IMR-90 (cell line): ENCODE measurements at regions not wholly inside any gene's neighbourhood (a gene's known extent, or its start where the extent isn't known, plus 50 kb on each side); places are given as distances from the start of the nearest gene placed in this dataset.

Source experiments
- ATAC-seq: fragments of 200-7000 bp; cut with Tn5 transposase; 2 replicates; pipeline ENCODE4 v1.9.1; 2020; ENCODE audit warnings: low read depth, mild to moderate bottlenecking, moderate library complexity
- BruUV-seq: library from RNA; stranded (reverse); fragments of 400-500 nt; replicated peaks from 2 replicates; lab custom pipeline; 2021; lab: Mats Ljungman, UMichigan
- CTCF ChIA-PET: fragments of 300-600 bp; formaldehyde crosslinking; extraction: SDS; loops from one replicate; lab custom pipeline; 2021; ENCODE audit warnings: antibody characterized with exemption; lab: Yijun Ruan, JAX
- POLR2A ChIA-PET: fragments of 300-600 bp; sonication (Branson Sonifier 250); formaldehyde crosslinking; loops from one replicate; lab custom pipeline; 2022; ENCODE audit warnings: antibody characterized with exemption; ENCODE audit not compliant: unreplicated experiment; lab: Charles Lee
- DNase-seq: peaks from one replicate; pipeline ENCODE4 v3.0.0; 2013
- H2AFZ ChIP-seq: replicated peaks from 2 replicates; pipeline ENCODE3; 2013; ENCODE audit warnings: low read length, mild to moderate bottlenecking; ENCODE audit not compliant: poor library complexity
- H2AK5ac ChIP-seq: 2 replicates; pipeline ENCODE4 v1.6.1; 2013; ENCODE audit warnings: low read depth, low read length, inconsistent platforms
- H2AK9ac ChIP-seq: replicated peaks from 2 replicates; pipeline ENCODE3; 2013; ENCODE audit warnings: mild to moderate bottlenecking, low read depth, low read length, moderate library complexity; ENCODE audit not compliant: poor library complexity
- H2BK120ac ChIP-seq: 2 replicates; pipeline ENCODE4 v1.6.1; 2013; ENCODE audit warnings: low read depth, low read length, inconsistent platforms
- H2BK15ac ChIP-seq: 3 replicates; pipeline ENCODE4 v1.6.1; 2013; ENCODE audit warnings: low read depth, low read length, inconsistent platforms
- H2BK20ac ChIP-seq: 2 replicates; pipeline ENCODE4 v1.6.1; 2013; ENCODE audit warnings: low read depth, mild to moderate bottlenecking, inconsistent platforms, low read length, moderate library complexity
- H2BK5ac ChIP-seq: 2 replicates; pipeline ENCODE4 v1.6.1; 2013; ENCODE audit warnings: mild to moderate bottlenecking, low read depth, low read length, inconsistent platforms; ENCODE audit not compliant: poor library complexity, severe bottlenecking
- H3K14ac ChIP-seq: replicated peaks from 2 replicates; pipeline ENCODE4 v1.6.1; 2013; ENCODE audit warnings: low read depth, low read length, inconsistent platforms
- H3K18ac ChIP-seq: 2 replicates; pipeline ENCODE4 v1.6.1; 2013; ENCODE audit warnings: low read depth, low read length, control low read depth
- H3K23ac ChIP-seq: 2 replicates; pipeline ENCODE4 v1.6.1; 2013; ENCODE audit warnings: low read depth, low read length, inconsistent platforms
- H3K27ac ChIP-seq: 2 replicates; pipeline ENCODE4 v1.5.1; 2013; ENCODE audit warnings: mild to moderate bottlenecking, control low read depth, low read length; ENCODE audit not compliant: insufficient read depth
- H3K27me3 ChIP-seq: 2 replicates; pipeline ENCODE4 v1.6.1; 2013; ENCODE audit warnings: low read length; ENCODE audit not compliant: control insufficient read depth, insufficient read depth
- H3K36me3 ChIP-seq: 2 replicates; pipeline ENCODE4 v1.6.1; 2013; ENCODE audit warnings: low read length, mixed read lengths; ENCODE audit not compliant: control insufficient read depth, insufficient read depth
- H3K4ac ChIP-seq: 2 replicates; pipeline ENCODE4 v1.6.1; 2013; ENCODE audit warnings: low read depth, low read length, inconsistent platforms
- H3K4me1 ChIP-seq: 2 replicates; pipeline ENCODE4 v1.6.1; 2013; ENCODE audit warnings: low read length, mixed read lengths; ENCODE audit not compliant: control insufficient read depth, insufficient read depth
- H3K4me2 ChIP-seq: 2 replicates; pipeline ENCODE4 v1.6.1; 2013; ENCODE audit warnings: low read depth, mild to moderate bottlenecking, control low read depth, low read length, moderate library complexity
- H3K4me3 ChIP-seq: 2 replicates; pipeline ENCODE4 v1.5.1; 2013; ENCODE audit warnings: low read depth, mild to moderate bottlenecking, control low read depth, low read length, moderate library complexity; ENCODE audit not compliant: insufficient read depth
- H3K56ac ChIP-seq: 2 replicates; pipeline ENCODE4 v1.6.1; 2013; ENCODE audit warnings: low read length, inconsistent platforms; ENCODE audit not compliant: insufficient read depth; ENCODE audit errors: extremely low read depth
- H3K79me1 ChIP-seq, 2 experiments: 2 replicates each; pipeline ENCODE4 v1.6.1; 2013; ENCODE audit warnings: low read length in 2 of 2, inconsistent platforms in 1 of 2, low read depth in 1 of 2
- H3K9ac ChIP-seq: 2 replicates; pipeline ENCODE4 v1.6.1; 2013; ENCODE audit warnings: low read depth, low read length, control low read depth
- H3K9me1 ChIP-seq: 2 replicates; pipeline ENCODE4 v1.6.1; 2013; ENCODE audit warnings: low read length, inconsistent platforms; ENCODE audit not compliant: insufficient read depth
- H3K9me3 ChIP-seq: 2 replicates; pipeline ENCODE4 v1.6.1; 2013; ENCODE audit warnings: low read length; ENCODE audit not compliant: control insufficient read depth, insufficient read depth
- H4K20me1 ChIP-seq: 2 replicates; pipeline ENCODE4 v1.6.1; 2013; ENCODE audit warnings: low read length, inconsistent platforms; ENCODE audit not compliant: insufficient read depth
- H4K5ac ChIP-seq: 2 replicates; pipeline ENCODE4 v1.6.1; 2013; ENCODE audit warnings: mild to moderate bottlenecking, low read depth, low read length, control low read depth
- H4K8ac ChIP-seq, 2 experiments: 2 replicates each; pipeline ENCODE4 v1.6.1; 2013; ENCODE audit warnings: low read depth in 2 of 2, low read length in 2 of 2, control low read depth in 1 of 2, inconsistent platforms in 1 of 2
- H4K91ac ChIP-seq: 2 replicates; pipeline ENCODE4 v1.6.1; 2013; ENCODE audit warnings: low read depth, low read length, inconsistent platforms; ENCODE audit not compliant: insufficient read depth
- CEBPB ChIP-seq: IDR thresholded peaks from 2 replicates; pipeline ENCODE4 v1.6.1; 2012; ENCODE audit warnings: low read depth, low read length, improper control_type of control experiment
- CTCF ChIP-seq: conservative IDR thresholded peaks from 2 replicates; pipeline ENCODE4 v1.5.1; 2012; ENCODE audit warnings: mild to moderate bottlenecking, low read depth, low read length, improper control_type of control experiment
- ELK1 ChIP-seq: fragments of 150-350 bp; IDR thresholded peaks from 2 replicates; pipeline ENCODE4 v1.6.1; 2016; ENCODE audit warnings: low read depth, mild to moderate bottlenecking, low read length, moderate library complexity, borderline replicate concordance
- MAFK ChIP-seq: IDR thresholded peaks from 2 replicates; pipeline ENCODE4 v1.6.1; 2012; ENCODE audit warnings: low read depth, low read length, improper control_type of control experiment
- MAZ ChIP-seq: IDR thresholded peaks from 2 replicates; pipeline ENCODE4 v1.6.1; 2012; ENCODE audit warnings: low read depth, mild to moderate bottlenecking, low read length, improper control_type of control experiment, moderate library complexity, borderline replicate concordance
- MXI1 ChIP-seq: IDR thresholded peaks from 2 replicates; pipeline ENCODE4 v1.6.1; 2012; ENCODE audit warnings: low read depth, mild to moderate bottlenecking, low read length, moderate library complexity, borderline replicate concordance
- NFE2L2 ChIP-seq: fragments of 150-350 bp; IDR thresholded peaks from 2 replicates; pipeline ENCODE4 v1.6.1; 2016; ENCODE audit warnings: low read depth, mild to moderate bottlenecking, low read length
- RCOR1 ChIP-seq: IDR thresholded peaks from 2 replicates; pipeline ENCODE4 v1.6.1; 2012; ENCODE audit warnings: mild to moderate bottlenecking, low read length, improper control_type of control experiment; ENCODE audit not compliant: insufficient replicate concordance
- SMC3 ChIP-seq: fragments of 150-350 bp; IDR thresholded peaks from 2 replicates; pipeline ENCODE4 v1.6.1; 2016; ENCODE audit warnings: low read depth, mild to moderate bottlenecking, antibody characterized with exemption, low read length, moderate library complexity
- USF2 ChIP-seq: fragments of 150-350 bp; IDR thresholded peaks from 2 replicates; pipeline ENCODE4 v1.6.1; 2017; ENCODE audit warnings: mild to moderate bottlenecking, antibody characterized with exemption, low read length, low read depth
- WGBS, 2 experiments: methylation state at CpG; one replicate each; pipeline versions ENCODE4 v1.1.5 to v1.1.7; 2013; ENCODE audit warnings: missing lambda C conversion rate in 2 of 2; ENCODE audit not compliant: insufficient read length in 1 of 2; ENCODE audit errors: extremely low coverage in 2 of 2; 5-methylcytosine and 5-hydroxymethylcytosine counted together
- dilution Hi-C: fragments of 300-500 bp; cut with HindIII; formaldehyde crosslinking; loops from one replicate; pipeline ENCODE4 v1.14.3; 2018; ENCODE audit warnings: low sequenced_read_pairs; ENCODE audit not compliant: unreplicated experiment
- in situ Hi-C: fragments of 300-500 bp; cut with MboI; formaldehyde crosslinking; loops from 3 replicates; pipeline ENCODE4 v1.14.3; 2019; ENCODE audit warnings: low sequenced_read_pairs, inconsistent platforms, mixed read lengths
- intact Hi-C: fragments of 100-400 bp; cut with micrococcal nuclease; formaldehyde crosslinking; loops from 2 replicates; pipeline ENCODE4 v1.10.0; 2022

DNA sequence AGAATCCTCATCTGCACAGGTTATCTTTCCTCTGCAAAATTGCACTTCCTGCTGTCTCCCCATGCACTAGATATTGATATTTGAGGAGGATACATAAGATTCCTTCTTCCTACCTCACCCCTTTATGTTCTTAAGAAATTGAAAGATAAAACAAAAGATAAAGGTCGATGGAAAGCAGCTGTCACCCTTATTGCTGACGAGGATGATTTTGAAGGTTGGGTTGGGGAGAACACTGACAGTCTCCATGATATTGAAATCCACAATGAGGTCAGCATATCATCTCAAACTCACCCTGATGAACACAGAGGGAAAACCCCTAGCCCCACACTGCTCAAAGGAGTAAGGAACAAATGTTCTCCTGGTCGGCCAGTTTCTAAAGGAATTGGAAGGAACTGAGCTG, 110.6 kb upstream of the FUT9 start:
- Histone ChIP-seq H3K4me1 (no peaks in the 10 kb centered on the region), H4K8ac (no peak overlapping the region), H2BK20ac (no peak overlapping the region), H3K4me3 (no peak overlapping the region), H2BK15ac (no peak overlapping the region), H4K5ac (no peak overlapping the region), H3K4me2 (no peak overlapping the region), H3K14ac (no peak overlapping the region), H3K79me1 (no peaks in the 10 kb centered on the region), H3K4ac (no peak overlapping the region), H3K18ac (no peak overlapping the region), H2AK9ac (no peak overlapping the region), H2AK5ac (no peak overlapping the region), H3K27me3 (no peaks in the 10 kb centered on the region), H2BK5ac (no peak overlapping the region), H4K20me1 (no peaks in the 10 kb centered on the region), H3K9me3 (0 out of 2 replicates have a peak, but pooled peaks cover 2% of the 10 kb centered on the region), H2AFZ (no peak overlapping the region), H2BK120ac (no peak overlapping the region), H3K9ac (no peak overlapping the region), H3K27ac (no peak overlapping the region), H3K23ac (no peak overlapping the region), H3K56ac (no peak overlapping the region), H3K9me1 (no peaks in the 10 kb centered on the region), H3K36me3 (no peaks in the 10 kb centered on the region), H4K91ac (no peak overlapping the region)
- intact Hi-C loops = no loop called here
- ChIA-PET POLR2A (no interaction called here), CTCF (interaction anchor here (0.6 kb wide), 1 partner anchor 534 kb away, joined by 8 read pairs; no protein-coding TSS in a partner anchor)
- no peak for ATAC-seq
- in situ Hi-C loops = no loop called here
- WGBS, 2 experiments = no CpG with 5 or more reads among the region's 3 CpGs
- no peak for TF ChIP-seq USF2
- no peak for TF ChIP-seq CTCF
- no peak for TF ChIP-seq MXI1
- no peak for TF ChIP-seq CEBPB
- no peak for TF ChIP-seq MAZ
- TF ChIP-seq MAFK = no peak
- no peak for TF ChIP-seq ELK1
- TF ChIP-seq RCOR1 = no peak
- no peak for TF ChIP-seq NFE2L2
- TF ChIP-seq SMC3 = no peak
- dilution Hi-C loops = no loop called here
- BruUV-seq = no TSS peak
- DNase-seq = no peak
